ENCODE measurements at regions not wholly inside any gene's neighbourhood (a gene's known extent, or its start where the extent isn't known, plus 50 kb on each side); places are given as distances from the start of the nearest gene placed in this dataset.

- RAD21 ChIA-PET (ENCODE audit: unreplicated experiment), result no interaction called here
- H3K27me3 ChIP-seq (replicated peaks in 1 of 2; ENCODE audit: control insufficient read depth in 2 of 2, insufficient read depth in 2 of 2, low read length in 1 of 2), result no peaks in the 10 kb centered on the region
- no peaks in the 10 kb centered on the region for H3K9me3 ChIP-seq (replicated peaks; ENCODE audit: control insufficient read depth, insufficient read depth, low read length)
- CTCF ChIA-PET, result no interaction called here
- no peaks in the 10 kb centered on the region for H3K36me3 ChIP-seq (ENCODE audit: control insufficient read depth in 2 of 2, insufficient read depth in 2 of 2, low read length in 1 of 2)
- ATAC-seq, result no peak
- 10% methylated on average over 3 of the region's 3 CpGs for WGBS (ENCODE audit: insufficient coverage, insufficient replicate concordance, low lambda C conversion rate, missing lambda C conversion rate)
- DNase-seq (ENCODE audit: low read depth, low spot score), result no peak
- no peaks in the 10 kb centered on the region for H3K4me1 ChIP-seq (ENCODE audit: control insufficient read depth, insufficient read depth, low read length)
- H3K4me2 ChIP-seq (ENCODE audit: control insufficient read depth, insufficient read depth), result no peak overlapping the region
- intact Hi-C loops (cut with micrococcal nuclease; ENCODE audit: unreplicated experiment) (no loop called here), in situ Hi-C loops (cut with MboI) (no loop called here)
- BruUV-seq (replicated peaks), result no TSS peak
- H4K20me1 ChIP-seq (ENCODE audit: control insufficient read depth, insufficient read depth), result no peaks in the 10 kb centered on the region
- H3K27ac ChIP-seq (ENCODE audit: control insufficient read depth, insufficient read depth), result no peak overlapping the region
- FAIRE-seq, result no peak
- H3K4me3 ChIP-seq, result no peak overlapping the region
- H3K9ac ChIP-seq (ENCODE audit: control insufficient read depth, insufficient read depth, low read length), result no peak overlapping the region
- SMC1A ChIA-PET (ENCODE audit: uncharacterized antibody, unreplicated experiment), result no interaction called here
- POLR2A ChIA-PET, result no interaction called here
- no peak overlapping the region for H2AFZ ChIP-seq (ENCODE audit: control insufficient read depth, low read depth, low read length)
- no peaks in the 10 kb centered on the region for H3K79me2 ChIP-seq (ENCODE audit: control insufficient read depth, insufficient read depth, low read length)
- TF ChIP-seq PAX5 (IDR thresholded peaks at IDR 0.05; ENCODE audit: borderline replicate concordance, low read depth, low read length) (no peak), YY1 (IDR thresholded peaks at IDR 0.05; ENCODE audit: low read depth, low read length) (no peak), NKRF (conservative IDR thresholded peaks at IDR 0.05) (no peak), SUZ12 (IDR thresholded peaks at IDR 0.05; ENCODE audit: unreplicated experiment) (no peak), ZNF687 (IDR thresholded peaks at IDR 0.05) (no peak), IKZF2 (IDR thresholded peaks at IDR 0.05) (no peak), FOXK2 (IDR thresholded peaks at IDR 0.05) (no peak), RB1 (IDR thresholded peaks at IDR 0.05; ENCODE audit: borderline replicate concordance) (no peak), MLLT1 (IDR thresholded peaks at IDR 0.05) (no peak), ZNF24 (IDR thresholded peaks at IDR 0.05) (no peak), CREB1 (IDR thresholded peaks at IDR 0.05; ENCODE audit: low read depth) (no peak), TCF7 (IDR thresholded peaks at IDR 0.05; ENCODE audit: borderline replicate concordance) (no peak), ZNF592 (IDR thresholded peaks at IDR 0.05) (no peak), RAD51 (IDR thresholded peaks at IDR 0.05) (no peak), BHLHE40 (IDR thresholded peaks at IDR 0.05; ENCODE audit: borderline replicate concordance in 1 of 2, low read depth in 2 of 2, low read length in 1 of 2) (no peak)
Measured at GRCh38 chr18:28406533-28406932, 229.6 kb upstream of the CDH2 start.
